Retinal pigment epithelial cell (primary cell): ENCODE measurements at regions not wholly inside any gene's neighbourhood (a gene's known extent, or its start where the extent isn't known, plus 50 kb on each side); places are given as distances from the start of the nearest gene placed in this dataset.

Source experiments
- DNase-seq: peaks from one replicate; pipeline ENCODE4 v3.0.0-alpha.2; 2010; ENCODE audit warnings: low read depth
- H3K4me3 ChIP-seq: 2 replicates; pipeline ENCODE4 v1.5.1; 2011; ENCODE audit warnings: mild to moderate bottlenecking, low read length, control low read depth, moderate library complexity
- CTCF ChIP-seq: conservative IDR thresholded peaks from 2 replicates; pipeline ENCODE4 v1.5.1; 2011; ENCODE audit warnings: low read depth, low read length, control low read depth, inconsistent platforms

GRCh38 chr2:226220511-226220910 is 579.1 kb downstream of the IRS1 start:
- H3K4me3 ChIP-seq: no peak overlapping the region
- TF ChIP-seq CTCF: no peak
- DNase-seq: no peak

- DNase-seq: no peak
- TF ChIP-seq CTCF: no peak
These were observed 582.4 kb downstream of the IRS1 start for GRCh38 chr2:226217191-226217590.

GRCh38 chr2:226216575-226216974 is 583.0 kb downstream of the IRS1 start:
- no peak for TF ChIP-seq CTCF
- DNase-seq: no peak
- H3K4me3 ChIP-seq: no peak overlapping the region

More at GRCh38 chr2:226217191-226217590, 582.4 kb downstream of the IRS1 start:
- no peak overlapping the region for H3K4me3 ChIP-seq

- no peak overlapping the region for H3K4me3 ChIP-seq
- TF ChIP-seq CTCF: peak; percentile 87
- DNase-seq: no peak
These were observed 583.6 kb downstream of the IRS1 start for GRCh38 chr2:226215902-226216503.

- peak; percentile 68 for DNase-seq
- no peak overlapping the region for H3K4me3 ChIP-seq
- TF ChIP-seq CTCF: no peak
These were observed 585.9 kb downstream of the IRS1 start for GRCh38 chr2:226213717-226214116.

GRCh38 chr2:226211439-226211838 is 588.2 kb downstream of the IRS1 start:
- no peak overlapping the region for H3K4me3 ChIP-seq
- peak; percentile 83 for DNase-seq
- no peak for TF ChIP-seq CTCF

GRCh38 chr2:226208726-226209125 is 590.9 kb downstream of the IRS1 start:
- no peak overlapping the region for H3K4me3 ChIP-seq
- DNase-seq: no peak
- no peak for TF ChIP-seq CTCF
